OCI-LY1 (cell line): ENCODE measurements at regions not wholly inside any gene's neighbourhood (a gene's known extent, or its start where the extent isn't known, plus 50 kb on each side); places are given as distances from the start of the nearest gene placed in this dataset.

Source experiments
- H2AFZ ChIP-seq: fragments of 200-600 bp; sonication (generic), shearing (Covaris generic); 2 replicates; pipeline ENCODE4 v1.6.0; 2014; ENCODE audit warnings: antibody characterized with exemption, mild to moderate bottlenecking, low read length
- H3F3A ChIP-seq: fragments of 200-600 bp; sonication (generic), shearing (Covaris generic); 2 replicates; pipeline ENCODE4 v1.6.0; 2014; ENCODE audit warnings: mild to moderate bottlenecking, antibody characterized with exemption, low read length, moderate library complexity; ENCODE audit not compliant: insufficient read depth
- H3K27ac ChIP-seq: fragments of 200-600 bp; sonication (generic); 2 replicates; pipeline ENCODE4 v1.5.1; 2014; ENCODE audit warnings: low read length, mixed run types, mild to moderate bottlenecking, low read depth; ENCODE audit not compliant: poor library complexity, severe bottlenecking
- H3K27me3 ChIP-seq: fragments of 200-600 bp; sonication (generic); 2 replicates; pipeline ENCODE4 v1.6.0; 2014; ENCODE audit warnings: antibody characterized with exemption, mild to moderate bottlenecking, low read length, moderate library complexity; ENCODE audit not compliant: insufficient read depth
- H3K36me3 ChIP-seq: fragments of 200-600 bp; sonication (generic); 2 replicates; pipeline ENCODE4 v1.6.1; 2014; ENCODE audit warnings: mild to moderate bottlenecking, antibody characterized with exemption, low read length, moderate library complexity, mixed read lengths; ENCODE audit not compliant: insufficient read depth
- H3K4me1 ChIP-seq: fragments of 200-600 bp; sonication (generic); 2 replicates; pipeline ENCODE4 v1.5.1; 2014; ENCODE audit warnings: mild to moderate bottlenecking, low read length, moderate library complexity; ENCODE audit not compliant: insufficient read depth, severe bottlenecking
- H3K4me2 ChIP-seq: fragments of 200-600 bp; sonication (generic), shearing (Covaris generic); 2 replicates; pipeline ENCODE4 v1.6.1; 2014; ENCODE audit warnings: low read length
- H3K4me3 ChIP-seq: fragments of 200-600 bp; sonication (generic); 2 replicates; pipeline ENCODE4 v1.5.1; 2014; ENCODE audit warnings: low read length, low read depth, mild to moderate bottlenecking, mixed read lengths; ENCODE audit not compliant: poor library complexity, severe bottlenecking
- H3K79me2 ChIP-seq: fragments of 200-600 bp; shearing (Covaris generic); 2 replicates; pipeline ENCODE4 v1.6.1; 2016; ENCODE audit warnings: mixed run types, low read length, mixed read lengths; ENCODE audit not compliant: insufficient read depth
- H3K9ac ChIP-seq: fragments of 200-600 bp; sonication (generic), shearing (Covaris generic); 2 replicates; pipeline ENCODE4 v1.6.1; 2014; ENCODE audit warnings: mild to moderate bottlenecking, low read length, mixed read lengths
- H3K9me2 ChIP-seq: fragments of 200-600 bp; sonication (generic), shearing (Covaris generic); 2 replicates; pipeline ENCODE4 v1.6.1; 2014; ENCODE audit warnings: low read depth, mild to moderate bottlenecking, low read length, mixed read lengths
- H3K9me3 ChIP-seq: fragments of 200-600 bp; shearing (Covaris generic); 2 replicates; pipeline ENCODE4 v1.6.1; 2014; ENCODE audit warnings: low read length, mixed read lengths
- H4K20me1 ChIP-seq: fragments of 200-600 bp; sonication (generic), shearing (Covaris generic); 2 replicates; pipeline ENCODE4 v1.6.0; 2016; ENCODE audit warnings: mild to moderate bottlenecking, low read length; ENCODE audit not compliant: insufficient read depth
- CTCF ChIP-seq: fragments of 200-600 bp; sonication (generic), shearing (Covaris generic); IDR thresholded peaks from 2 replicates; pipeline ENCODE4 v1.5.1; 2017; ENCODE audit warnings: mild to moderate bottlenecking, antibody characterized with exemption, low read length, moderate library complexity, mixed read lengths
- EZH2 ChIP-seq: fragments of 200-600 bp; sonication (generic), shearing (Covaris generic); IDR thresholded peaks from 2 replicates; pipeline ENCODE4 v1.8.0; 2017; ENCODE audit warnings: borderline replicate concordance, mixed run types, mild to moderate bottlenecking, antibody characterized with exemption, low read length, moderate library complexity, mixed read lengths

GRCh38 chr1:208967334-208967733 lies 616.2 kb upstream of the CAMK1G start:
- H3K4me3 ChIP-seq = no peak overlapping the region
- TF ChIP-seq EZH2 = no peak
- TF ChIP-seq CTCF = no peak
- H2AFZ ChIP-seq = no peak overlapping the region
- no peaks in the 10 kb centered on the region for H4K20me1 ChIP-seq
- H3K9me3 ChIP-seq = no peaks in the 10 kb centered on the region
- no peaks in the 10 kb centered on the region for H3K79me2 ChIP-seq
- no peak overlapping the region for H3K4me2 ChIP-seq
- H3K36me3 ChIP-seq = no peaks in the 10 kb centered on the region
- H3K27me3 ChIP-seq = no peaks in the 10 kb centered on the region
- no peaks in the 10 kb centered on the region for H3K9me2 ChIP-seq
- H3F3A ChIP-seq = no peaks in the 10 kb centered on the region
- H3K27ac ChIP-seq = no peak overlapping the region
- no peaks in the 10 kb centered on the region for H3K4me1 ChIP-seq
- no peak overlapping the region for H3K9ac ChIP-seq

GRCh38 chr1:208974717-208975116 lies 608.8 kb upstream of the CAMK1G start:
- no peaks in the 10 kb centered on the region for H3K36me3 ChIP-seq
- TF ChIP-seq CTCF (no peak), EZH2 (no peak)
- H3F3A ChIP-seq = no peaks in the 10 kb centered on the region
- no peak overlapping the region for H3K4me2 ChIP-seq
- H3K4me1 ChIP-seq = no peaks in the 10 kb centered on the region
- H3K79me2 ChIP-seq = no peaks in the 10 kb centered on the region
- no peak overlapping the region for H3K9ac ChIP-seq
- no peak overlapping the region for H3K4me3 ChIP-seq
- H3K9me2 ChIP-seq = no peaks in the 10 kb centered on the region
- no peaks in the 10 kb centered on the region for H4K20me1 ChIP-seq
- H2AFZ ChIP-seq = no peak overlapping the region
- H3K9me3 ChIP-seq = no peaks in the 10 kb centered on the region
- no peak overlapping the region for H3K27ac ChIP-seq
- H3K27me3 ChIP-seq = no peaks in the 10 kb centered on the region

- Histone ChIP-seq H2AFZ (no peak overlapping the region), H3K4me3 (no peak overlapping the region), H3K9me2 (no peaks in the 10 kb centered on the region), H3K9me3 (no peaks in the 10 kb centered on the region), H3K9ac (no peak overlapping the region), H3K27ac (no peak overlapping the region), H4K20me1 (no peaks in the 10 kb centered on the region), H3K36me3 (no peaks in the 10 kb centered on the region), H3F3A (no peaks in the 10 kb centered on the region), H3K27me3 (no peaks in the 10 kb centered on the region), H3K79me2 (no peaks in the 10 kb centered on the region), H3K4me2 (no peak overlapping the region), H3K4me1 (no peaks in the 10 kb centered on the region)
- TF ChIP-seq CTCF (no peak), EZH2 (no peak)
These were observed 608.1 kb upstream of the CAMK1G start for GRCh38 chr1:208975456-208975855.
